HCT116 (cell line): ENCODE measurements at regions not wholly inside any gene's neighbourhood (a gene's known extent, or its start where the extent isn't known, plus 50 kb on each side); places are given as distances from the start of the nearest gene placed in this dataset.

Source experiments
- ATAC-seq: fragments of 200-7000 bp; cut with Tn5 transposase; 2 replicates; pipeline ENCODE4 v1.9.1; 2020; ENCODE audit warnings: mild to moderate bottlenecking, moderate library complexity
- BruUV-seq: library from RNA; stranded (reverse); fragments of 400-500 nt; replicated peaks from 2 replicates; lab custom pipeline; 2021; lab: Mats Ljungman, UMichigan
- CTCF ChIA-PET: fragments of 300-600 bp; sonication (Branson Sonifier 250); formaldehyde crosslinking; loops from one replicate; lab custom pipeline; 2021; ENCODE audit warnings: antibody characterized with exemption; lab: Charles Lee
- POLR2A ChIA-PET: fragments of 300-600, 350-600 bp; sonication (Branson Sonifier 250); formaldehyde crosslinking; loops from one replicate; lab custom pipeline; 2021; ENCODE audit warnings: antibody characterized with exemption; lab: Charles Lee
- RAD21 ChIA-PET, 2 experiments: fragments of 300-600 bp; sonication (Branson Sonifier 250); formaldehyde crosslinking; loops; one replicate each; lab custom pipeline; 2023; ENCODE audit warnings: low total read pairs in 2 of 2; ENCODE audit not compliant: uncharacterized antibody in 2 of 2, unreplicated experiment in 2 of 2, low non-redundant PET in 1 of 2; lab: Charles Lee
- DNase-seq: peaks from one replicate; pipeline ENCODE4 v3.0.0-alpha.2; 2010; ENCODE audit warnings: low read depth, low spot score
- H2AFZ ChIP-seq: fragments of 200-600 bp; shearing (Covaris generic), sonication (generic); 2 replicates; pipeline ENCODE4 v1.6.1; 2017; ENCODE audit warnings: low read depth, mixed run types, mixed read lengths, antibody characterized with exemption, low read length; ENCODE audit not compliant: poor library complexity, severe bottlenecking
- H3K27ac ChIP-seq: 2 replicates; pipeline ENCODE4 v1.5.1; 2012; ENCODE audit warnings: low read depth, low read length
- H3K27me3 ChIP-seq: fragments of 200-600 bp; sonication (generic); 2 replicates; pipeline ENCODE4 v1.6.1; 2016; ENCODE audit warnings: mixed run types, low read length, mixed read lengths; ENCODE audit not compliant: insufficient read depth
- H3K36me3 ChIP-seq, 2 experiments: fragments of 200-500 bp in 1 of 2; fragments of 200-600 bp in 1 of 2; sonication (Bioruptor generic) in 1 of 2; sonication (generic) in 1 of 2; 2 replicates each; pipeline versions ENCODE4 v1.5.1 to v1.6.1; 2014 to 2016; ENCODE audit warnings: low read length in 2 of 2, inconsistent platforms in 1 of 2, mixed read lengths in 1 of 2, mixed run types in 1 of 2; ENCODE audit not compliant: insufficient read depth in 2 of 2, control insufficient read depth in 1 of 2
- H3K4me1 ChIP-seq, 2 experiments: fragments of 200-600 bp in 1 of 2; sonication (generic) in 1 of 2; 2 replicates each; pipeline versions ENCODE4 v1.5.1 to v1.6.1; 2012 to 2017; ENCODE audit warnings: low read length in 2 of 2, inconsistent platforms in 1 of 2, mild to moderate bottlenecking in 1 of 2, mixed read lengths in 1 of 2, mixed run types in 1 of 2, moderate library complexity in 1 of 2; ENCODE audit not compliant: insufficient read depth in 2 of 2, control insufficient read depth in 1 of 2
- H3K4me2 ChIP-seq: fragments of 200-600 bp; sonication (generic); 2 replicates; pipeline ENCODE4 v1.6.1; 2017; ENCODE audit warnings: mixed run types, low read length, mixed read lengths
- H3K4me3 ChIP-seq, 2 experiments: fragments of 200-600 bp in 1 of 2; sonication (generic) in 1 of 2; replicated peaks in 1 of 2; 2 replicates each; pipeline ENCODE4 v1.5.1; 2011 to 2016; ENCODE audit warnings: low read length in 2 of 2, control low read depth in 1 of 2, low read depth in 1 of 2, mild to moderate bottlenecking in 1 of 2, mixed read lengths in 1 of 2, mixed run types in 1 of 2
- H3K79me2 ChIP-seq: fragments of 200-600 bp; sonication (generic); 2 replicates; pipeline ENCODE4 v1.6.1; 2017; ENCODE audit warnings: mild to moderate bottlenecking, mixed run types, low read length, moderate library complexity, mixed read lengths; ENCODE audit not compliant: insufficient read depth
- H3K9ac ChIP-seq: fragments of 200-600 bp; sonication (generic); 2 replicates; pipeline ENCODE4 v1.6.1; 2016; ENCODE audit warnings: low read length, mixed read lengths
- H3K9me2 ChIP-seq: fragments of 200-600 bp; sonication (generic), shearing (Covaris generic); 2 replicates; pipeline ENCODE4 v1.6.1; 2017; ENCODE audit warnings: mixed run types, mild to moderate bottlenecking, moderate library complexity; ENCODE audit not compliant: insufficient read depth
- H3K9me3 ChIP-seq, 2 experiments: fragments of 200-500 bp in 1 of 2; fragments of 200-600 bp in 1 of 2; sonication (Bioruptor generic) in 1 of 2; sonication (generic) in 1 of 2; 2 replicates each; pipeline ENCODE4 v1.6.1; 2014 to 2017; ENCODE audit warnings: low read length in 2 of 2, mixed read lengths in 2 of 2, inconsistent platforms in 1 of 2, low read depth in 1 of 2, mild to moderate bottlenecking in 1 of 2, mixed run types in 1 of 2, moderate library complexity in 1 of 2; ENCODE audit not compliant: control insufficient read depth in 1 of 2, insufficient read depth in 1 of 2
- H4K20me1 ChIP-seq: fragments of 200-600 bp; sonication (generic), shearing (Covaris generic); 2 replicates; pipeline ENCODE4 v1.6.1; 2017; ENCODE audit warnings: mixed run types, mild to moderate bottlenecking, moderate library complexity; ENCODE audit not compliant: insufficient read depth
- ATF3 ChIP-seq: IDR thresholded peaks from 2 replicates; pipeline ENCODE4 v1.6.1; 2012
- ELF1 ChIP-seq: IDR thresholded peaks from 2 replicates; pipeline ENCODE4 v1.6.1; 2012; ENCODE audit warnings: low read depth, borderline replicate concordance
- JUND ChIP-seq: IDR thresholded peaks from 2 replicates; pipeline ENCODE4 v1.6.1; 2012
- POLR2A ChIP-seq: IDR thresholded peaks from 2 replicates; pipeline ENCODE4 v1.7.0; 2011; ENCODE audit warnings: borderline replicate concordance; ENCODE audit not compliant: insufficient read depth, insufficient read length; ENCODE audit errors: extremely low read depth
- RAD21 ChIP-seq: IDR thresholded peaks from 2 replicates; pipeline ENCODE4 v1.6.1; 2012; ENCODE audit warnings: low read depth, mild to moderate bottlenecking
- REST ChIP-seq: IDR thresholded peaks from 2 replicates; pipeline ENCODE4 v1.6.1; 2012; ENCODE audit warnings: low read depth
- SIN3A ChIP-seq: IDR thresholded peaks from 2 replicates; pipeline ENCODE4 v1.6.1; 2012; ENCODE audit warnings: low read depth
- SP1 ChIP-seq: IDR thresholded peaks from 2 replicates; pipeline ENCODE4 v1.6.1; 2012; ENCODE audit warnings: low read depth
- SRF ChIP-seq: IDR thresholded peaks from 2 replicates; pipeline ENCODE4 v1.6.1; 2012; ENCODE audit warnings: low read depth
- YY1 ChIP-seq: IDR thresholded peaks from 2 replicates; pipeline ENCODE4 v1.6.1; 2011; ENCODE audit warnings: low read length, low read depth, moderate library complexity, mild to moderate bottlenecking; ENCODE audit not compliant: insufficient replicate concordance; ENCODE audit errors: extremely low read depth
- intact Hi-C: fragments of 100-400 bp; cut with micrococcal nuclease; formaldehyde crosslinking; loops from 2 replicates; pipeline ENCODE4 v1.10.0; 2022
- TF ChIP-seq, protein P1 (sequence below): IDR thresholded peaks from 2 replicates; pipeline ENCODE4 v1.6.1; 2012
- TF ChIP-seq, protein P2 (sequence below), 3 experiments: fragments of 200-600 bp in 1 of 3; sonication (generic) in 1 of 3; IDR thresholded peaks in 2 of 3; conservative IDR thresholded peaks in 1 of 3; 2 replicates each; pipeline ENCODE4 v1.5.1; 2012 to 2017; ENCODE audit warnings: low read depth in 2 of 3, low read length in 2 of 3, antibody characterized with exemption in 1 of 3, borderline replicate concordance in 1 of 3, control low read depth in 1 of 3, mild to moderate bottlenecking in 1 of 3, mixed read lengths in 1 of 3, mixed run types in 1 of 3, moderate library complexity in 1 of 3; ENCODE audit not compliant: insufficient read depth in 1 of 3
- TF ChIP-seq, protein P3 (sequence below): IDR thresholded peaks from 2 replicates; pipeline ENCODE4 v1.6.1; 2011; ENCODE audit warnings: mild to moderate bottlenecking, low read length, moderate library complexity; ENCODE audit not compliant: insufficient replicate concordance; ENCODE audit errors: extremely low read depth

GRCh38 chr10:60454336-60454735, 64.7 kb upstream of the ANK3 start:
- Histone ChIP-seq H3K9me2 (no peaks in the 10 kb centered on the region), H3K9ac (no peak overlapping the region), H4K20me1 (no peaks in the 10 kb centered on the region), H2AFZ (no peak overlapping the region), H3K27ac (no peak overlapping the region), H3K9me3 (no peaks in the 10 kb centered on the region), H3K4me2 (no peak overlapping the region), H3K4me1 (no peaks in the 10 kb centered on the region), H3K4me3 (no peak overlapping the region), H3K27me3 (no peaks in the 10 kb centered on the region), H3K79me2 (no peaks in the 10 kb centered on the region), H3K36me3 (no peaks in the 10 kb centered on the region)
- DNase-seq (no peak), ATAC-seq (no peak)
- RAD21 ChIA-PET: no interaction called here
- POLR2A ChIA-PET: no interaction called here
- BruUV-seq: no TSS peak
- CTCF ChIA-PET: no interaction called here
- TF ChIP-seq SRF (no peak), JUND (no peak), RAD21 (no peak), SIN3A (no peak), REST (no peak), ELF1 (no peak), SP1 (no peak), POLR2A (no peak), ATF3 (no peak), YY1 (no peak)
- TF ChIP-seq, protein P1, sequence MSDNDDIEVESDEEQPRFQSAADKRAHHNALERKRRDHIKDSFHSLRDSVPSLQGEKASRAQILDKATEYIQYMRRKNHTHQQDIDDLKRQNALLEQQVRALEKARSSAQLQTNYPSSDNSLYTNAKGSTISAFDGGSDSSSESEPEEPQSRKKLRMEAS: no peak
- TF ChIP-seq, protein P2, sequence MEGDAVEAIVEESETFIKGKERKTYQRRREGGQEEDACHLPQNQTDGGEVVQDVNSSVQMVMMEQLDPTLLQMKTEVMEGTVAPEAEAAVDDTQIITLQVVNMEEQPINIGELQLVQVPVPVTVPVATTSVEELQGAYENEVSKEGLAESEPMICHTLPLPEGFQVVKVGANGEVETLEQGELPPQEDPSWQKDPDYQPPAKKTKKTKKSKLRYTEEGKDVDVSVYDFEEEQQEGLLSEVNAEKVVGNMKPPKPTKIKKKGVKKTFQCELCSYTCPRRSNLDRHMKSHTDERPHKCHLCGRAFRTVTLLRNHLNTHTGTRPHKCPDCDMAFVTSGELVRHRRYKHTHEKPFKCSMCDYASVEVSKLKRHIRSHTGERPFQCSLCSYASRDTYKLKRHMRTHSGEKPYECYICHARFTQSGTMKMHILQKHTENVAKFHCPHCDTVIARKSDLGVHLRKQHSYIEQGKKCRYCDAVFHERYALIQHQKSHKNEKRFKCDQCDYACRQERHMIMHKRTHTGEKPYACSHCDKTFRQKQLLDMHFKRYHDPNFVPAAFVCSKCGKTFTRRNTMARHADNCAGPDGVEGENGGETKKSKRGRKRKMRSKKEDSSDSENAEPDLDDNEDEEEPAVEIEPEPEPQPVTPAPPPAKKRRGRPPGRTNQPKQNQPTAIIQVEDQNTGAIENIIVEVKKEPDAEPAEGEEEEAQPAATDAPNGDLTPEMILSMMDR (IDR thresholded peaks at IDR 0.05 in 2 of 3, conservative IDR thresholded peaks at IDR 0.05 in 1 of 3; ENCODE audit: borderline replicate concordance in 1 of 3, insufficient read depth in 1 of 3, low read depth in 2 of 3, low read length in 2 of 3): no peak
- TF ChIP-seq, protein P3, sequence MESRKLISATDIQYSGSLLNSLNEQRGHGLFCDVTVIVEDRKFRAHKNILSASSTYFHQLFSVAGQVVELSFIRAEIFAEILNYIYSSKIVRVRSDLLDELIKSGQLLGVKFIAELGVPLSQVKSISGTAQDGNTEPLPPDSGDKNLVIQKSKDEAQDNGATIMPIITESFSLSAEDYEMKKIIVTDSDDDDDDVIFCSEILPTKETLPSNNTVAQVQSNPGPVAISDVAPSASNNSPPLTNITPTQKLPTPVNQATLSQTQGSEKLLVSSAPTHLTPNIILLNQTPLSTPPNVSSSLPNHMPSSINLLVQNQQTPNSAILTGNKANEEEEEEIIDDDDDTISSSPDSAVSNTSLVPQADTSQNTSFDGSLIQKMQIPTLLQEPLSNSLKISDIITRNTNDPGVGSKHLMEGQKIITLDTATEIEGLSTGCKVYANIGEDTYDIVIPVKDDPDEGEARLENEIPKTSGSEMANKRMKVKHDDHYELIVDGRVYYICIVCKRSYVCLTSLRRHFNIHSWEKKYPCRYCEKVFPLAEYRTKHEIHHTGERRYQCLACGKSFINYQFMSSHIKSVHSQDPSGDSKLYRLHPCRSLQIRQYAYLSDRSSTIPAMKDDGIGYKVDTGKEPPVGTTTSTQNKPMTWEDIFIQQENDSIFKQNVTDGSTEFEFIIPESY: no peak
- intact Hi-C loops: no loop called here
